ENCODE measurements at regions not wholly inside any gene's neighbourhood (a gene's known extent, or its start where the extent isn't known, plus 50 kb on each side); places are given as distances from the start of the nearest gene placed in this dataset.

DNA sequence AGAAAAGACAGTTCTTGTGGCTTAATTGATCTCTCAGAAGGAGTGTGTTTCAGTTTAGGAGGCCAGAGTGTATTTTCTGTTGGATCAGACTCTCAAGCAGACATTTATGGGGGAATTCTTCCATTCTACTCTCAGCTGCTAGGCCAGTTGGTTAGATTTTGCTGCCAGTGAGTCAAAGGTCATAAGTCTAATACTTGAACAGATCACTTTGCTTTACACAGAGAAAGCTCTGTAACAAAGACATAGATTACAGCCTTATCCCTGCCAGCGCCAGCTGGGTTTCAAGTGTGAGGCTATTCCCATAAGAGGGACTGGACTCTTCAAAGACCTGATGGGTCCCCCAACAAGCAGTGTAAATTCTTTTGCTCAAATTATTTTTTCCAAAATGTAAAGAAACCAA, 145.6 kb upstream of the SEMA3C start:
- TF ChIP-seq, protein P1, sequence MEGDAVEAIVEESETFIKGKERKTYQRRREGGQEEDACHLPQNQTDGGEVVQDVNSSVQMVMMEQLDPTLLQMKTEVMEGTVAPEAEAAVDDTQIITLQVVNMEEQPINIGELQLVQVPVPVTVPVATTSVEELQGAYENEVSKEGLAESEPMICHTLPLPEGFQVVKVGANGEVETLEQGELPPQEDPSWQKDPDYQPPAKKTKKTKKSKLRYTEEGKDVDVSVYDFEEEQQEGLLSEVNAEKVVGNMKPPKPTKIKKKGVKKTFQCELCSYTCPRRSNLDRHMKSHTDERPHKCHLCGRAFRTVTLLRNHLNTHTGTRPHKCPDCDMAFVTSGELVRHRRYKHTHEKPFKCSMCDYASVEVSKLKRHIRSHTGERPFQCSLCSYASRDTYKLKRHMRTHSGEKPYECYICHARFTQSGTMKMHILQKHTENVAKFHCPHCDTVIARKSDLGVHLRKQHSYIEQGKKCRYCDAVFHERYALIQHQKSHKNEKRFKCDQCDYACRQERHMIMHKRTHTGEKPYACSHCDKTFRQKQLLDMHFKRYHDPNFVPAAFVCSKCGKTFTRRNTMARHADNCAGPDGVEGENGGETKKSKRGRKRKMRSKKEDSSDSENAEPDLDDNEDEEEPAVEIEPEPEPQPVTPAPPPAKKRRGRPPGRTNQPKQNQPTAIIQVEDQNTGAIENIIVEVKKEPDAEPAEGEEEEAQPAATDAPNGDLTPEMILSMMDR (IDR thresholded peaks at IDR 0.05) = no peak
- TF ChIP-seq POLR2A (IDR thresholded peaks at IDR 0.05) = no peak

All from adrenal gland (tissue), 5 donors.